NCI-H82 treated with DMSO at 0.1 percent for 48 hours (cell line): ENCODE measurements at regions not wholly inside any gene's neighbourhood (a gene's known extent, or its start where the extent isn't known, plus 50 kb on each side); places are given as distances from the start of the nearest gene placed in this dataset.

Experiments
- DNase-seq: peaks from one replicate; lab custom pipeline; 2025; ENCODE audit not compliant: unreplicated experiment; lab: John Stamatoyannopoulos, UW

DNA sequence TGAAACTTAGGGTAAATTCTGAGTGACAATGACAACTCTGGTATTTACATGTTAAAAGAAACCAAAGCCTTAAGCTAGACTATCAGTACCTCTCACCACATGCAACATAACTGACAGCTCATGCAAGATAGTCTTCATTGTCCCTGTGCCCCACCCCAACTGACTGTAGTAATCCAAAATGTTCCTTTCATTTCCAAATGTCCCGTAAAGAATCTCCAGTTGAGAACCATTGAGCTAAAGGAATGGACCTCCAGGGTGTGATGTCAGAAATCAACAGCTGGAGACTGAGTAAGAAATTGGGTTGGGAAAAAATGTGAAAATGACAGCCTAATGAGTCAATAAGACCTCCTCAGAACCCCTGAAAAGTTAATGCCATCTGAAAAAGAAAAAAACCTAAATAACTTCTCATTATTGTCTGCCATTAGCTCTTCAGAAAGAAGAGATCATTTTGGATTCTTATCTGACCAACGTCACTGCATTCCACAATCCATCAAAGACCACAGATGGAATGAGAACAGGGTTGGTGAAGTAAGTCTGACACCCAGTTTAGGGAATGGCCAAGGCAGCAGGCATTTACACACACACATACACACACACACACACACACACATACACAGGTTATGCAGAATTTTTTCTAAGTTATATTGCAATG, 51.7 kb upstream of the ACVR2A start:
- DNase-seq, result no peak

DNA sequence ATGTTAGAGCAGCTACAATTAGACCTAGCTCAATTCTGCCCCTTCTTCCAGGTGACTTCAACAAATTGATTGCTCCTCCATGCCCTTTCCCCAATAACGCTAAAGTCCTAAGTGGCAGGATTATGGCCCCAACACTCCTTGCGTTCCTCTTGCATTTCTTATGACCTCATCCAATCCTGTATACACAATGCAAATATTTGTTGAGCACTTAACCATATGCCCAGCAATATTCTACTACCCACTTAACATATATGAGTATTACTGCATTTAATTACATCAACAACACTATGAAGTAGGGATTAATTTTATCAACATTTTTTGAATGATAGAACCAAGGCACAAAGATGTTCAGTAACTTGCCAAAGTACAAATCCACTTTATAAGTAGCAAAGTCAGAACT, 54.2 kb upstream of the ACVR2A start:
- DNase-seq, result no peak

DNA sequence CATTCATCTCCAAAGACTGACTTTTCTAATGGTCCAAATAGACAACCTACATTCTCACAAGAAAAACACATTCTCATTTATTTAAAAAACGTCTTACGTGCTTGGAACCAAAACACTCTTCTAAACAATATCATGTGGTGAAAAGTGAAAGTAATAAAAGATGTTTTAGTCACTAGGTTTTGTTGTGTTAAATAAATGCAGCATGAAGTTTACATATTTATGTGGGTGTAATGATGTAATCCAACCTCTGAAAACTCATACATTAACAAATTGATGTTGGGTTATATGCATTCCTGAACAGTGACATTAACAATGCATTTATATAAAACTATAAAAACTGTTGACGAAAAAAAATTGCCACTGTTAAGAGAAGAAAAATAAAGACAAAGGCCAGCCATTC, 55.1 kb upstream of the ACVR2A start:
- no peak for DNase-seq

DNA sequence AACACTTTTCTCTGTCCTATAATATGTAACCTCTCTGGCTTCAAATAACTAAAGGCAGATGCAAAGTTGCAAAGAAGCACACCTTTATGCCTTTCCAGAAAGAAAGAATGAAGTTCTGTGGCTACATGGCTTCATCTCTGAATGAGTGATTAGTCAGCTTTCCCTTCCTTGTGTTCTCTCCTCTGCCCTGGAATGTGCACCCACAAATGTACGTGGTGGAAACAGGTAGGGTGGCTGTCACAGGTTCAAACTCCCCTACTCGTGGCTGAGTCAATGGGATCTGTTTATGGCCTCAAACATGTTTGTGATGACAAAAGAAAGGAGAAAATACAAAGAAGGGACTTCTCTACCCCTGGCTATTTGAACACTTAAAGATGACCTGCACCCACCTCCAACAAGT, 55.5 kb upstream of the ACVR2A start:
- DNase-seq, result no peak

DNA sequence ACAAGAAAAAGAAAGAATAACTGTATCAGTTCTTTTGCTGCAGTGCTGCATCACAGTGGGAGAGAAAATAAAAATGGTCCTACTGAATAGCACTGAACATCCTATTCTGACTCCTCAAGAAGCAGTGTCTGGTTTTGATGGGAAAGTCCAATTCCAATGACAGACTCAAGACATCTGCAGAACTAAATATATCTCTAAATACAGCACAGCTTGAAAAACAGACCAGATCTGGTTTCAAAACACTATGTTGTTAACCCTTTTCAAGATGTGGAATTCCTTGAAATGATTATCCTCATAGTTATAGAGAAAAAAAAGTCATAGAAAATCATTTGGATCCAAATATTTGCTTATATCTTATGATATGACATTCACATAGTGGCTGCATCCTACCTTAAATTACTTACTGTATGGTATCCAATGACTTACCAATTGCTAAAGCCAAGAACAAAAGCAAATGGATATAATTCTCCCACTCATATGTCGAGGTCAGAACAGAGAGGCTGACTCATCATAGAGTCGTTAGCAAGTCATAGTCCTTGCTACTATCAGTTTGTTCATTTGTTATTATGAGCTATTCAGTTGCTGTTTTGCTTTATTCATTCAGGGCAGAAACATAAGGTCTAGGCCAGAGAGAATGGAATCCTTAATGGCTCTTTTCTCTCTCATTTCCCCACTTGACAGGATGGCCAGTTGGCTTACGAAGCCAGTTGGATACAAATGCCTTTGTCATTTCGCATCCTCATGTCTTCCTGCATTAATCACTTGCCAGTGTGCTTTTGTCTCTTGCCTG, 62.5 kb upstream of the ACVR2A start:
- DNase-seq, result no peak

DNA sequence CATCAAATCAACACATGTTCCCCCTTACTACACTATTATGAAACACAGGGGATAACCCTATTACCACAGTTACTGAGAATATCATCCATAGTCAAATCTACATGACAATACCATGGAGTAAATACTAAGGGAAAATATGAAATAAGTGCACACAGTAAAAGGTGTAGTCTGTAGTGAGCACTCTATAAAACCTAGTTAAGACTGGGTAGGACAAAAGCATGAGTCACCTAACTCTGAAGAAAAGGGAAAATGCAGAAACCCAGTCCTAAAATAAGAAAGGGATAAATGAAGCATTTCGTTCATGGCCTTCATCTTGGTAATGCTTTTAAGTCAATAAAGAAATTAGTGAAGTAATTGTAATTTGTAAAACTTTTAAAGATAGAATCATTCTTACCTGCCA, 65.4 kb upstream of the ACVR2A start:
- DNase-seq, result no peak

DNA sequence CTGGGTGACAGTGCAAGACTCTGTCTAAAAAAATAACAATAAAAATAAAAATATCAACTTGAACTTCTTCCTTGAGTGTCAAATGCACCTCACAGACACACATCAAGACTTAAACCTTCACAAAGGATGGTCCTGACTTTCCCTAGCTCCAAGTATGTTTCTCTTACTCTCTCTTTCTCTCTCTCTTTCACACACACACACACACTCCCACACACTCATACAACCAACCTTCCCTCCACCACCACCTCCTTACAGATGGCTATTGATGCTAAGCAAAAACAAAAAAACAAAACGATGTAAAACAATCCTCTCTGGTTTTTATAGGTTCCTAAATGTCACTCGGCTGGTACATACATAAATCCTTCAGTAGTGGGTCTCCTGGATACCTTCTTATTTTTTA, 67.4 kb upstream of the ACVR2A start:
- DNase-seq, result no peak

DNA sequence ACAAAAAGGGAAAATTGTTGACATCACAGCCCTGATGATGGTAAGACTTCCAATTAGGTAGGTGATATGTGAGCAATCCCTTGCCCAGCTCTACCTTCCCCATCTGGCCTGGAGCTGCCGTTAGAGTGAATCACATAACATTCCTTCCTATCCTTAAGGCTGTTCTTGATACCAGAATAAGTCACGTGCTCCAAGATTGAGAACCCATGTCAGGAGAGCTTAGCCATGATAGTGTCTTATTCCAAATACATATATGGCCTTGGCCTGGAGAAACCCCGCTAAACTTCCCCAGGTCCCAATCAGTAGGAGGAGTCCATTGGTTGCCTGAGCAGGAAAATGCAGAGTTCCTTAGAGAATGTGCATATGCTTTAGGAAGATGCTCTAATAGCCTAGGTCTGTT, 70.0 kb upstream of the ACVR2A start:
- DNase-seq, result no peak

DNA sequence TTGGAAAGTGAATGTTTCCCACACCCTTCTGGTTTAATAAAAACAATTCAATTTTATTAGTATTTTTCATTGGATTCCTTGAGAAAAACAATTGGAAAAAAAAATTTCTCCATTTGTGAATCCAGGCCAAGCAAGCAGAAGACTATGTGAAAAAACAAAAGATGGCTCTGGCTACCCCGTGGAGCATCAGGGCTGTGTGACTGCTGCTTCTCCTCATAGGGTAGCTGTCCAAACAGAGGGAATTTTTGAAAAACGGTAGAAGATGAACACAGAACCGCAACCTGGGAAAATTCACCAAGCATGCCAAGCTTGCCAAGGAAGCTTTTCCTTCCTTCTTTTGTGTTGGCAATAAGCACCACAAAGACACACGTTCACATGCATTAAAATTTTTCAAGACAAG, 71.3 kb upstream of the ACVR2A start:
- DNase-seq, result no peak

DNA sequence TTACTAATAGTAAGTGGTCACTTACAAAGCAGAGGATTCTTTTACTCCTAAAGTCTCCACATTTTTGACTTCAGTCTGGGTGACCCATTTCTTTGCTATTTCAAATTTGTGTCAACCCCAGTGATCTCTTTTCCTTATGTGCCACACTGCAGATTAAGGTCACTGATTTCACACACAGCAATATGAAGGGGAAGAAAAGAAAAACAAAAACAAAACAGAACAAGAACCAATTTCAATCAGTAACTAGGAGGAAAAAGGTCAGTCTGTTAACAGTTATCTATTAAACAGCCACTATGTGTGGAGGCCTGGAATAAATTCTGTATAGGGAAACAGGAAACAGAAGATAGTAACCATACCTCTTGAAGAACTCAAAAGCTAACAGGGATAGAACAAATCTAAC, 72.0 kb upstream of the ACVR2A start:
- no peak for DNase-seq

DNA sequence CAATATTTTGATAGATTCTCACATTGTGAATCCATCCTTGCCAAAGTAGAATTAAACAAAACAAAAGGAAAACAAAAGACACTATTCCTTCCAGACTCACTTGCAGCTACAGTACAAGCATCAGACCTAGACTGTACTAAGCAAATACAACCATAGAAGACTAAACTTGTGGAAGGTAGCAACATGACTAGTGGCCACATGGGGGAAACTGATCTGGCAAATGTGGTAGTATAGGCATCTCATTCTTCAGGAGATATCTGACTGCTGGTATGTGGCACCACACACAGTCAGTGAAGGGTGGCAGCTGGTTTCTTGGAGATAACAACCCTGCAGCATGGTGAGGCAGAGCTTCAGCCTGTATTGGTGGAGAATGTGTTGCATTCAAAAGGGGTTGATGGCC, 81.0 kb upstream of the ACVR2A start:
- no peak for DNase-seq

DNA sequence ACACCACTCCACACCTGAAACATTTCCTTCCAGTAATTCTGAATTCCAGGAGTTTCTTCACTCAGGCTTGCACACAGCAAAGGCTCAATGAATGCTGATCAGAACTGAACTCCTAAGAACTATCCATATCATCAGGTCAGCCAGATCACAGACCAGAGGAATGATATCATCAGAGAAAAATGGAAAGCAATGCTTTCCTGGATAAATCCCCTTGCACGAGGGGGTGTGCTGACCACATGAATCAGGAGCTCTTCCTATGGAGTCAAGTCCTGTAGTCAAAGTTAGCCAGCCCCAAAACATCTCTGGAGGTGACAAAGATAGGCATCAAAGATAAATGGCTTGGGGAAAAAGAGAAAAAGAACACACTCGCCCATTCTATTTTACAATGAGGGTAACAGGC, 83.8 kb upstream of the ACVR2A start:
- no peak for DNase-seq

DNA sequence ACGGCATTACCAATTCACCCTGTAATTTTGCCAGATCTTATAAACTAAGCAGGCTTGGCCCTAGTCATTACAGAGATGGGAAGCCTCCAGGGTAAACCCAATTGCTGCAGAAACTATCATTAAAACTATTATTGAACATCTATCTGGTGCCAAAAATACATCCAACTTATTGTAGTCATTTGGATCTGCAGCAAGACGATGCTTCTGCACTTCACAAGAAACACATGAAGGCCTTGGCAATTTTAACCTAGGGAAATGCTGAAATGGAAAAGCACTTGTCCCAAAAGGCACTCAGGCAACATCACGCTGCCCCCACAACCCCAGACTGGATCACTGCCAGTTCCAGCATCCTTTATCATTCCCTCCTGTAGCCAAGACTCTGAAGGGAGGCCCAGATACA, 85.3 kb upstream of the ACVR2A start:
- no peak for DNase-seq

DNA sequence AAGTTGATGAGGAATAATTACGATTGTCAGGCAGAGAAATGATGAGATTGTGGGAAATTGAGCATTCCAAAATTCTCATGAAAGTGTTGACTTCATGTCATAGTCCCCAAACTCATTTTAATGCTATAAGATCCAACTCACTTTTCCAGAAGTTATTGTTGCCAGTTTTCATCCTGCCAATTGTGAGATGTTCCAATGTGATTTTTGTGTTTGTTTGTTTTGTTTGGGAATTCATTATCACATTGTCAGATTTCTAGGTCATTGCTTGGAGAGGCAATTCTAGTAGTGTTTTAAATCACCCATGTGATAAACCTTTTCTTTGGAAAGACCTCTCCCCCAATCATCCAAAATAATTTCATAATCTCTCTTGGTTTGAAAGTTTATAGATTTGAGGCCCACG, 86.0 kb upstream of the ACVR2A start:
- no peak for DNase-seq

DNA sequence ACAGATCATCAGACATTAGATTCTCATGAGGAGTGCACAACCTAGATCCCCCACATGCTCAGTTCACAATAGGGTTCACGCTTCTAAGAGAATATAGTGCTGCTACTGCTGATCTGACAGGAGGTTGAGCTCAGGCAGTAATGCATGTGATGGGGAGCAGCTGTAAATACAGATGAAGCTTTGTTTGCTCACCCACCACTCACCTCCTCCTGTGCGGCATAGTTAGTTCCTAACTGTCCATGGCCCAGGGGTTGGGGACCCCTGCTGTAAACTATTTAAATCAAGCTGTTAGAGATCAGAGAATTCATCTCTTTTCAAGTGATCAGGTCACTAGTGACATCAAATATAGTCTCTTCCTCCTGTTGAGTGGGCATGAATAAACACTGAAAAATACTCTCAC, 88.8 kb upstream of the ACVR2A start:
- no peak for DNase-seq

DNA sequence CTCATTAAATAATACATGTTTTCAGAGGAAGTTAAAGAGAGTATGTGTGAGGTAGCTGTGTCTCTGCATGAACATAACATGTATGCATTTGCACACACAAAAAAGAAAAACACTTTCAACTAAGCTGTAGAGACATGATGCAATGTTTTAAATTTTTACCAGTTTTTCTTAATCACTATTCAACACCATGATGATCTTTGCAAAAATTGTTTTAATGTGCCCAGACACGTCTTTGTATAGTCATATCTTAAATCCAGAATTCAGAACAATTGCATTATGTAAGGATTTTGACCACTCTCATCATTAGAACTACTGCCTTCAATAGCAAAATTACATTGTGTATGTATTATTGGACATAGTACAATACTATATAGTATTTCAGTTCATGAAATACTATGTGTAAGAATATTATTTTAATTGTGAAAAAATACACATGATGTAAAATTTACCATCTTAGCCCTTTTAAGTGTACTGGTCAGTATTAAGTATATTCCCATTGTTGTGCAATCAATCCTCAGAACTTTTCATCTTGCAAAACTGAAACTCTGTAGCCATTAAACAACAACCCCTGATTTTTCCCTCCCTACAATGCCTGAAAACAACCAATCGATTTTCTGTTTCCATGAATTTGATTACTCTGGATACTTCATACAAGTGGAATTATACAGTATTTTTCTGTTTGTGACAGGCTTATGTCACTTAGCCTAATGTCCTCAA, 104.5 kb upstream of the ACVR2A start:
- DNase-seq, result no peak

DNA sequence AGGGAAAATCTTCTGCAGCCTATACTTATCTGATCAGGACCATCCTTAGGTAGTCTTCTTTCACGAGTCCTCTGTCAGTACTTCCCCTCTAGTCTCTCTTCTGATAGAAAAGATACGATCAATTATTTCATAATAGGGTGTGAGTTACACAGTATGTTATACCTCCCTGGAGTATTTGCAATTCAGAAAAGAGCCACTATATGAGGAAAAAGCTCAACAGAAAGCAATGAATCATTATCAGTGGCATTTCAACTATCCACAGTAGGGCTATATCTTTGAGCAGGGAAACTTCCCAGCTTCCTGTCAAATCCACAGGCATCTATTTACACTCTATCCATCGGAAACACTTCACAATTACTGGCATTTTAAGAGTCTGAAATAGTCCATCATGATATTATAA, 105.3 kb upstream of the ACVR2A start:
- no peak for DNase-seq

DNA sequence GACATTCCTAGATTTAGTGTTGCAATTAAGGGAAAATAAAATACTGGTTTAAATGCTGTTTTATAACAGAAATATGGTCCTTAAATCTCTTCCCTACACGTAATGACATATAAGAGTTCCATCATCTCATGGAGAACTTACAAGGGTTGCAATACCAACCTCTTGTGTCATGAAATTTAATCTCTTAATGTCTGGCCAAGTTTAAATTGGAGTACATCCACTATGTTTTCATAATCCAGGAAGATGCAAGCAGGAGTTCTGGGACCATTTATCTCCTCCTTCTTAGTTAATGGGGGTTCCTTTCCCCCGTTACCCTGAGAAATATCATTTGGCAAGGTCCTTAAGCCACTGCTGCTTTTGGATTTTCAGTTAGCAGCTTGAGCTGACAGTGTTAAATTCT, 126.0 kb upstream of the ACVR2A start:
- DNase-seq, result no peak

DNA sequence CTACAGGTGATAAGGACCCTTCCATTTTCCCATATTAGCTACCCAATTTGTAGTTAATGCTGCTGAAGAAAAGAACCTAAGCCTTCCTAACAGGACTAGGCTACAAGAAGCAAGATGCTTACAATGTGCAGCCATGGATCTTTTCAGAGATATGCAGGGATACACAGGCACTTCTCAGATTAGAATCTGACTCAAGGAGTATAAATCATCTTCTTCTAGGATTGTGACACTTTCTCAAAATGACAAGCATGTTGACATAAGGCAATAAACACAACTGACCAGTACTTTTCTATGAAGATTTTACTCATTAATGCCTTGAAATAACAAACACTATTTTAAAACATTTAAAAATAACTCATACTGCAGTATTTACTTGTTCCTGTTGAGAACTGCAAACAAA, 127.9 kb upstream of the ACVR2A start:
- DNase-seq, result no peak

DNA sequence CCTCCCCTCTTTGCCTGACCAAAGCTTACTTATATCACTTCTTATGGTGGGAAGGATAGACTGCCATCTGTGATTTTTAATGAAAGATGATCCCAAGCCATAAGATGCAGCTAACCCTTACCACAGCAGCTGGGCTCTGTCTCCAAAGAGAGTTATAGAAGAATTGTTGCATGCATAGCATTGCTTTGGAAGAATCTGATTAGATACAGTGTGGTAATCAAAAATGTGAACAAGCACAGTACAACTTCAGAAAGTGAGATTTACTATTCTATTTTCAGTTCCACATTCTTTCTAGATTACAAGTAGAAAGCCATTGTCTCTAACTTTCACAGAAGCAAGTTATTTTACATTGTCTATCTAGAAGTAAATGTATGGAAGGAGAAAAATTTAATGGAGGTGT, 129.0 kb upstream of the ACVR2A start:
- DNase-seq, result no peak

DNA sequence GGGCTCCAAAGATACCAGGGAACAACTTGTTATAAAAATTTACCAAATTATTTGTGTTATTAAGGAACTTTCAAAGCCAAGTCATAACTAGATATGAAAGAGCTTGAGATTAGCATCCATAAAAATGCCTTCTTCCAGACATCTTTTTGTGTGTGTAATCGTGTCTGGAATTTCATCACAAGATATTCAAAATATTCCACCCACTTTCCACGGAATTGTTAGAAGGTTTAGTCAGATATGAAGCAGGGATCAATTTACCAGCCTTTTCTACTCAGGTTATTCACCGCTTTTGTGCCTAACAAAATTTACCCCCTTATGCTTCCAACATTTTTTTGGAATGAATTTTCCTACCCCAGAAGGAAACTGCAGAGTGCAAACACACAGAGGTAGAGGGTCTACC, 130.2 kb upstream of the ACVR2A start:
- no peak for DNase-seq

DNA sequence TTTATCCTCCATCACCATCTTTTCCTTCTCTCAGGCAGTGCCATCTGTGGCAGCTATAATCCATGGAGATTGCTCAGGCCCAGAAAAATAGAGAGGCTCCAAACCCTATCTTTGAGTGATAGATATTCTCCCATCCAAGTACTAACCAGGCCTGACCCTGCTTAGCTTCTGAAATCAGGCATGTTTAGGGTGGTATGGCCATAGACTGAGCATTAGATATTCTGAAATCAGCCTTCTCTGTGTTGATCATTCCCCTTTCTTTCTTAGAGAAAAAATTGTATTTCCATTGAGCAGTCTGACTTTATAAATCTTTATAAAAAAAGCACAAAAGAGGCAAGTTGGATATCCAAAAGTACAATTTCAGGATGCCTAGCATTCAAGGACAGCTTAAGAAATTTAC, 131.5 kb upstream of the ACVR2A start:
- no peak for DNase-seq
